SU-DHL-6 (cell line): ENCODE measurements at regions not wholly inside any gene's neighbourhood (a gene's known extent, or its start where the extent isn't known, plus 50 kb on each side); places are given as distances from the start of the nearest gene placed in this dataset.
"Not testable (repeated sequence)": the region's sequence is repeated elsewhere in the genome, so short reads cannot be mapped to it uniquely, and the experiment has no call there.

Experiments used
- CTCF ChIP-seq: fragments of 200-600 bp; sonication (generic); IDR thresholded peaks from one replicate; pipeline ENCODE4 v1.5.1; 2017; ENCODE audit warnings: antibody characterized with exemption, mild to moderate bottlenecking, low read length, moderate library complexity; ENCODE audit not compliant: insufficient read depth, poor library complexity, severe bottlenecking
- EZH2phosphoT487 ChIP-seq: fragments of 200-600 bp; sonication (generic), shearing (Covaris generic); conservative IDR thresholded peaks from 2 replicates; pipeline ENCODE4 v1.6.1; 2018; ENCODE audit warnings: mild to moderate bottlenecking, antibody characterized with exemption, low read length, moderate library complexity, mixed read lengths

GRCh38 chr7:29723127-29723526 is 83.2 kb upstream of the WIPF3 start:
- TF ChIP-seq CTCF, EZH2phosphoT487: not testable (repeated sequence)
